Activated CD4-positive, alpha-beta T cell treated with anti-CD3 and anti-CD28 coated beads, Interleukin-2, amount 10 ng/mL, durations not matched to agents 24 days and 14 days (primary cell): ENCODE measurements at regions not wholly inside any gene's neighbourhood (a gene's known extent, or its start where the extent isn't known, plus 50 kb on each side); places are given as distances from the start of the nearest gene placed in this dataset.

Source experiments
- DNase-seq: peaks from one replicate; pipeline ENCODE4 v3.0.0; 2022
- H3K27ac Mint-ChIP-seq: one replicate; pipeline ENCODE4 v1.8.0; 2022; ENCODE audit warnings: mild to moderate bottlenecking, mixed read lengths
- H3K27me3 Mint-ChIP-seq: one replicate; pipeline ENCODE4 v1.8.0; 2022; ENCODE audit warnings: mixed read lengths
- H3K36me3 Mint-ChIP-seq: one replicate; pipeline ENCODE4 v1.8.0; 2022; ENCODE audit warnings: low read depth, mild to moderate bottlenecking, mixed read lengths
- H3K4me1 Mint-ChIP-seq: one replicate; pipeline ENCODE4 v1.8.0; 2021; ENCODE audit warnings: mixed read lengths
- H3K4me3 Mint-ChIP-seq: one replicate; pipeline ENCODE4 v1.8.0; 2022; ENCODE audit warnings: mild to moderate bottlenecking, moderate library complexity, mixed read lengths
- H3K9me3 Mint-ChIP-seq: one replicate; pipeline ENCODE4 v1.8.0; 2021; ENCODE audit warnings: mixed read lengths
- intact Hi-C: fragments of 100-400 bp; cut with micrococcal nuclease; formaldehyde crosslinking; loops from one replicate; pipeline ENCODE4 v1.15.1; 2023

GRCh38 chr5:101942321-101942882 is 353.7 kb downstream of the SLCO4C1 start:
- Mint-ChIP-seq H3K27ac (no peak overlapping the region), H3K36me3 (no peaks in the 10 kb centered on the region), H3K4me1 (peaks cover 3% of the 10 kb centered on the region), H3K27me3 (no peaks in the 10 kb centered on the region), H3K4me3 (no peak overlapping the region), H3K9me3 (no peaks in the 10 kb centered on the region)
- intact Hi-C loops, result no loop called here
- DNase-seq, result peak; percentile 63

DNA sequence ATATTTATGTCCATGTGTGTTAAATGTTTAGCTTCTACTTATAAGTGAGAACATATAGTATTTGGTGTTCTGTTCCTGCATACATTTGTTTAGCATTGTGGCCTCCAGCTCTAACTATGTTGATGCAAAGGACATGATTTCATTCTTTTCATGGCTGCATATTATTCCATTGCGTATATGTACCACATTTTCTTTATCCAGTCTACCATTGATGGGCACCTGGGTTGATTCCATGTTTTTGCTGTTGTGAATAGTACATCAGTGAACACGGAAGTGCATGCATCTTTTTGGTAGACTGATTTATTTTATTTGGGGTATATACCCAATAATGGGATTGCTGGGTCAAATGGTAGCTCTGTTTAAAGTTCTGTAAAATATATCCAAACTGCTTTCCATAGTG is 359.0 kb downstream of the SLCO4C1 start:
- Mint-ChIP-seq H3K9me3 (no peaks in the 10 kb centered on the region), H3K4me3 (no peak overlapping the region)

GRCh38 chr5:101935086-101935485 is 361.0 kb downstream of the SLCO4C1 start:
- DNase-seq, result no peak
- intact Hi-C loops, result no loop called here

More for the DNA sequence above, 359.0 kb downstream of the SLCO4C1 start:
- DNase-seq, result no peak
- no peaks in the 10 kb centered on the region for H3K27me3 Mint-ChIP-seq
- no peaks in the 10 kb centered on the region for H3K36me3 Mint-ChIP-seq
- intact Hi-C loops, result no loop called here
- no peaks in the 10 kb centered on the region for H3K4me1 Mint-ChIP-seq
- no peak overlapping the region for H3K27ac Mint-ChIP-seq

DNA sequence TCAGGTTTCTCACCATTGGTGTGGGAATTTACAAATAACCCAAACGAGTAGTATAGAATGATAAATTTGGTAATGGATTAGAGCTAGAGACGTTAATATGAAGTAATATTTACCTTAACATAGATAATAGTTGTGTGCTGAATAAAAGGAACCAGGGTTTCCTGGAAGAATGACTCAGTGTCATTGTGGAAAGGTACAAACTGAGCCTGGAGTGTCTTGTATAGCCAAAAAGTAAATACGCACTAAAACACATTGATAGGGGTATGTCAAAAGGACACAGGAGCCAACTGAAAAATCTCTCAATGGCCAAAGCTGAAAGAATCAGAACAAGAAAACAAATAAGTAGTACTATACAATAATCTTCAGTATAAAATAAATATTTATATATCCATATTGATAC is 363.5 kb downstream of the SLCO4C1 start:
- intact Hi-C loops, result no loop called here
- H3K27ac Mint-ChIP-seq, result no peak overlapping the region
- H3K27me3 Mint-ChIP-seq, result no peaks in the 10 kb centered on the region
- no peaks in the 10 kb centered on the region for H3K9me3 Mint-ChIP-seq
- no peak for DNase-seq
- H3K4me1 Mint-ChIP-seq, result no peaks in the 10 kb centered on the region
- H3K36me3 Mint-ChIP-seq, result no peaks in the 10 kb centered on the region
- H3K4me3 Mint-ChIP-seq, result no peak overlapping the region

More at GRCh38 chr5:101935086-101935485, 361.0 kb downstream of the SLCO4C1 start:
- Mint-ChIP-seq H3K36me3 (no peaks in the 10 kb centered on the region), H3K27ac (no peak overlapping the region), H3K27me3 (no peaks in the 10 kb centered on the region), H3K4me3 (no peak overlapping the region), H3K4me1 (no peaks in the 10 kb centered on the region), H3K9me3 (no peaks in the 10 kb centered on the region)

DNA sequence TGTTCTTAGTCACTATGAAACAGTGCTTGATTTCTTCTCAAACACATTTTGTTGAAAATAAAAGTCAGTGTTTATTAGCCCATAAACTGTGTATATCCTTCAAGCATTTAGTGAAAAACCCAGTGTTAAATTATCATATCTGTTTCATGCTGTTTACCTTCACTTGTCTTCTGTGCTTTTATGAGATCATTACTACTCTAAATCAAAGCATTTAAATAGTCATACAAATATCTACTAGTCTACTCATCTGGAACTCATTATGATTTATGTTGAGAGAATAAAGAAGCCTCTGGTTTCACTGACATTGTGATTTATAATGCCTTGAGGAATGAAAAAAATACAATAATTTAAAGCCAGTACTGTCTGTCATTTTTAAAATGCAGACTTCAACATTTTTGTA is 366.5 kb downstream of the SLCO4C1 start:
- Mint-ChIP-seq H3K27ac (no peak overlapping the region), H3K36me3 (no peaks in the 10 kb centered on the region), H3K9me3 (no peaks in the 10 kb centered on the region), H3K27me3 (no peaks in the 10 kb centered on the region), H3K4me3 (no peak overlapping the region), H3K4me1 (no peaks in the 10 kb centered on the region)
- DNase-seq, result no peak
- intact Hi-C loops, result no loop called here

DNA sequence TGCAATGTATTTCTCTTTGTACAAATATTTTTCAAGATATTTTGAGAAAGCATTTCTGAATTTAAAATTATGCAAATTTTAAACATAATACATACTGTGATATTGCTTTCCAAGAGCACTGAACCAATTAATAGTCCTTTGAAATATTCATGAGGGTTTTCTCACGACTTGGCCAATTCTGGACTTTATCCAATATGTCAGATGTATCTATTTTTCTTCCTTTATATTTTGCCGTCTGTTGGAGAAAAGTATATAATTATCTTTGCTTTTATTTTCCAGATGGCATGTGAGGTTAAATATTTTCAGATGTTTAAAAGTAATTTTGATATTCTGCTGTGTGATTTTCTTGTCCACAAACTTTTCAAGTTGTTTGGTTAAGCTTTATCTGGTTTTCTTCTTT is 378.9 kb downstream of the SLCO4C1 start:
- no peak for DNase-seq
- Mint-ChIP-seq H3K27ac (no peak overlapping the region), H3K27me3 (no peaks in the 10 kb centered on the region), H3K4me3 (no peak overlapping the region), H3K9me3 (no peaks in the 10 kb centered on the region), H3K4me1 (no peaks in the 10 kb centered on the region), H3K36me3 (no peaks in the 10 kb centered on the region)
- intact Hi-C loops, result no loop called here

DNA sequence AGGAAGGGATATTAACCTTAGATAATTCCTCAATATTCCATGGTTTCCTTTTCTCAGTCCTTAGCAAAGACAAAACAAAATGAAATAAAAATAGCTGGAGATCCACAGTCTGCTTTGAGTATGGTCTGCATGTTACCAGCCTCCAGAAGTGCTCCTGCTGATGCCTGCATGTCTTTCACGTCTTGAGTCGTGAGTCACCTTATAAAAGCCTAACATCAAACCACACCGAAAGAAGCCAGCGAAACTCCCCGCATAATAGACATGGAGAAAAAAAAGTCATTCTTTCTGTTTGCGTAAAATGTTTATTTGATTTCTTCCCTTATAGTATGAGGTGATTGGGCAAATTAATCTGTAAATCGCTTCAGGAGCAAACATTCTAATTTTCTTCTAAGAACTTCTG is 380.5 kb downstream of the SLCO4C1 start:
- Mint-ChIP-seq H3K9me3 (no peaks in the 10 kb centered on the region), H3K4me3 (no peak overlapping the region), H3K27me3 (no peaks in the 10 kb centered on the region), H3K36me3 (no peaks in the 10 kb centered on the region), H3K27ac (no peak overlapping the region), H3K4me1 (no peaks in the 10 kb centered on the region)
- DNase-seq, result no peak
- intact Hi-C loops, result no loop called here

- DNase-seq, result no peak
- no peaks in the 10 kb centered on the region for H3K9me3 Mint-ChIP-seq
- intact Hi-C loops, result no loop called here
- H3K36me3 Mint-ChIP-seq, result no peaks in the 10 kb centered on the region
- H3K27ac Mint-ChIP-seq, result no peak overlapping the region
- no peaks in the 10 kb centered on the region for H3K4me1 Mint-ChIP-seq
- H3K27me3 Mint-ChIP-seq, result no peaks in the 10 kb centered on the region
- H3K4me3 Mint-ChIP-seq, result no peak overlapping the region
Measured at GRCh38 chr5:101904736-101905135, 391.3 kb downstream of the SLCO4C1 start.

DNA sequence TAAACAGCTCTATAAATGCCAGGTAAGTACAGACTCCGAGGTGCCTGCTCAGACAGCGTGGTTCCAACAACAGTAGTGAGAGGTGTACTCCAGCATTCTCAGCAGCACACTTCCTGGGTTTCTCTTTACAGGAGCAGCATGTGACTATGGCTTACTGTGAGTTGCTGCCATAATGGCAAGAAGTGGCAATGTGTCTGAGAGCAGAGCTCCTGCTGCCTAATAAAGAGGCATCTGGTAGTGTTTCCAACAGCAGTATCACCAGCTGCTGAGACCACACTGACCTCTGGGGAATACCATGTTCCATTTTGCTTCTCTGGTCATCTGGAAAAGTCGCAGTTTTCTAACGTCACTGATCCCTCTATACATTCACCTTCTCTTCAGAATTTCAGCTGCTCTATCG is 398.2 kb downstream of the SLCO4C1 start:
- no peak for DNase-seq
- Mint-ChIP-seq H3K27me3 (no peaks in the 10 kb centered on the region), H3K27ac (no peak overlapping the region), H3K9me3 (no peaks in the 10 kb centered on the region), H3K4me1 (no peaks in the 10 kb centered on the region), H3K4me3 (no peak overlapping the region), H3K36me3 (no peaks in the 10 kb centered on the region)
- intact Hi-C loops, result no loop called here

GRCh38 chr5:101894985-101895384 is 401.1 kb downstream of the SLCO4C1 start:
- DNase-seq, result no peak
- Mint-ChIP-seq H3K27ac (no peak overlapping the region), H3K36me3 (no peaks in the 10 kb centered on the region), H3K4me1 (no peaks in the 10 kb centered on the region), H3K27me3 (no peaks in the 10 kb centered on the region), H3K9me3 (no peaks in the 10 kb centered on the region), H3K4me3 (no peak overlapping the region)
- intact Hi-C loops, result no loop called here

- no peaks in the 10 kb centered on the region for H3K27me3 Mint-ChIP-seq
- no peaks in the 10 kb centered on the region for H3K36me3 Mint-ChIP-seq
- no peak overlapping the region for H3K27ac Mint-ChIP-seq
- intact Hi-C loops, result no loop called here
- no peak overlapping the region for H3K4me3 Mint-ChIP-seq
- no peaks in the 10 kb centered on the region for H3K9me3 Mint-ChIP-seq
- DNase-seq, result peak; percentile 15
- H3K4me1 Mint-ChIP-seq, result no peaks in the 10 kb centered on the region
Measured at GRCh38 chr5:101878190-101878589, 417.9 kb downstream of the SLCO4C1 start.

- Mint-ChIP-seq H3K4me1 (no peaks in the 10 kb centered on the region), H3K9me3 (no peaks in the 10 kb centered on the region), H3K27ac (no peak overlapping the region), H3K27me3 (no peaks in the 10 kb centered on the region), H3K4me3 (no peak overlapping the region), H3K36me3 (no peaks in the 10 kb centered on the region)
- intact Hi-C loops, result no loop called here
- no peak for DNase-seq
Measured at GRCh38 chr5:101877451-101877850, 418.6 kb downstream of the SLCO4C1 start.

GRCh38 chr5:101866473-101866872 is 429.6 kb downstream of the SLCO4C1 start:
- Mint-ChIP-seq H3K4me1 (no peaks in the 10 kb centered on the region), H3K9me3 (no peaks in the 10 kb centered on the region), H3K4me3 (no peak overlapping the region), H3K27me3 (no peaks in the 10 kb centered on the region), H3K27ac (no peak overlapping the region), H3K36me3 (no peaks in the 10 kb centered on the region)
- intact Hi-C loops, result no loop called here
- DNase-seq, result no peak

- no peaks in the 10 kb centered on the region for H3K4me1 Mint-ChIP-seq
- no peak for DNase-seq
- no peak overlapping the region for H3K27ac Mint-ChIP-seq
- intact Hi-C loops, result no loop called here
- no peak overlapping the region for H3K4me3 Mint-ChIP-seq
- H3K36me3 Mint-ChIP-seq, result no peaks in the 10 kb centered on the region
- no peaks in the 10 kb centered on the region for H3K27me3 Mint-ChIP-seq
- H3K9me3 Mint-ChIP-seq, result no peaks in the 10 kb centered on the region
Measured at GRCh38 chr5:101860563-101860962, 435.5 kb downstream of the SLCO4C1 start.

DNA sequence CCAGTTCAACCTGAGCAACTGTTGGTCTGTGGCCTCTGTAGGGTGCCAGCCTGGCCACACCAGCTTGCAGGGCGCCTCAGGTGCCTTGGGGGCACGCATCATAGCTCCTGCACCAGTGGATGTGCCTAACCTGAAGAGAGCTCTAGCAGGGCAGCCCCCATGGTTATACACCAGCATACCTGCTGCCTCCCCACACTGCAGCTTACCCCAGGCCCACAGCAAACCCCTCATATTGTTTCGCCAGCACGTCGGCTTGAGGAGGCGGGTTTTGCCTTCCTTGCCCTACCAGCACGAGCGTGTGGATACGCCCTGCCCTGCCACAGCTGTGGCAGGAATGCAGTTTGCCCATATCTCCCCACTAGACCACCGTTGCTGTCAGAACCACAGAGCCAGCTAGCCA is 435.9 kb downstream of the SLCO4C1 start:
- H3K36me3 Mint-ChIP-seq, result no peaks in the 10 kb centered on the region
- intact Hi-C loops, result no loop called here
- no peak for DNase-seq
- H3K9me3 Mint-ChIP-seq, result no peaks in the 10 kb centered on the region
- no peak overlapping the region for H3K4me3 Mint-ChIP-seq
- H3K27ac Mint-ChIP-seq, result no peak overlapping the region
- H3K27me3 Mint-ChIP-seq, result no peaks in the 10 kb centered on the region
- no peaks in the 10 kb centered on the region for H3K4me1 Mint-ChIP-seq
